Left ventricle myocardium inferior (tissue), 1 donor: ENCODE measurements at regions not wholly inside any gene's neighbourhood (a gene's known extent, or its start where the extent isn't known, plus 50 kb on each side); places are given as distances from the start of the nearest gene placed in this dataset.

Experiments used
- DNase-seq: peaks from one replicate; pipeline ENCODE4 v3.0.0-alpha.2; 2020
- H3K27ac ChIP-seq: fragments of 200-600 bp; replicated peaks from 2 replicates; pipeline ENCODE4 v1.8.0; 2021
- H3K27me3 ChIP-seq: fragments of 200-600 bp; 2 replicates; pipeline ENCODE4 v1.8.0; 2021; ENCODE audit warnings: low read depth
- H3K36me3 ChIP-seq: fragments of 200-600 bp; 2 replicates; pipeline ENCODE4 v1.8.0; 2021
- H3K4me1 ChIP-seq: fragments of 200-600 bp; 2 replicates; pipeline ENCODE4 v1.8.0; 2021
- H3K4me3 ChIP-seq: fragments of 200-600 bp; 2 replicates; pipeline ENCODE4 v1.8.0; 2021; ENCODE audit warnings: mild to moderate bottlenecking, moderate library complexity
- H3K9me3 ChIP-seq: fragments of 200-600 bp; replicated peaks from 2 replicates; pipeline ENCODE4 v1.8.0; 2021
- intact Hi-C: fragments of 100-400 bp; cut with micrococcal nuclease; formaldehyde crosslinking; loops from one replicate; pipeline ENCODE4 v1.11.0; 2022
- TF ChIP-seq, protein P1 (sequence below): fragments of 200-600 bp; IDR thresholded peaks from 2 replicates; pipeline ENCODE4 v1.8.0; 2021; ENCODE audit warnings: antibody characterized with exemption, mild to moderate bottlenecking, borderline replicate concordance
- donor health status: DM: no; HTN: yes; CAD: no; lungs with severe emphysema.

- Histone ChIP-seq H3K4me3 (no peak overlapping the region), H3K36me3 (no peaks in the 10 kb centered on the region), H3K27ac (no peak overlapping the region), H3K9me3 (peaks cover 14% of the 10 kb centered on the region), H3K4me1 (no peaks in the 10 kb centered on the region), H3K27me3 (no peaks in the 10 kb centered on the region)
- TF ChIP-seq, protein P1, sequence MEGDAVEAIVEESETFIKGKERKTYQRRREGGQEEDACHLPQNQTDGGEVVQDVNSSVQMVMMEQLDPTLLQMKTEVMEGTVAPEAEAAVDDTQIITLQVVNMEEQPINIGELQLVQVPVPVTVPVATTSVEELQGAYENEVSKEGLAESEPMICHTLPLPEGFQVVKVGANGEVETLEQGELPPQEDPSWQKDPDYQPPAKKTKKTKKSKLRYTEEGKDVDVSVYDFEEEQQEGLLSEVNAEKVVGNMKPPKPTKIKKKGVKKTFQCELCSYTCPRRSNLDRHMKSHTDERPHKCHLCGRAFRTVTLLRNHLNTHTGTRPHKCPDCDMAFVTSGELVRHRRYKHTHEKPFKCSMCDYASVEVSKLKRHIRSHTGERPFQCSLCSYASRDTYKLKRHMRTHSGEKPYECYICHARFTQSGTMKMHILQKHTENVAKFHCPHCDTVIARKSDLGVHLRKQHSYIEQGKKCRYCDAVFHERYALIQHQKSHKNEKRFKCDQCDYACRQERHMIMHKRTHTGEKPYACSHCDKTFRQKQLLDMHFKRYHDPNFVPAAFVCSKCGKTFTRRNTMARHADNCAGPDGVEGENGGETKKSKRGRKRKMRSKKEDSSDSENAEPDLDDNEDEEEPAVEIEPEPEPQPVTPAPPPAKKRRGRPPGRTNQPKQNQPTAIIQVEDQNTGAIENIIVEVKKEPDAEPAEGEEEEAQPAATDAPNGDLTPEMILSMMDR = no peak
- no peak for DNase-seq
- intact Hi-C loops = no loop called here
Measured at GRCh38 chr18:61694236-61694635, 198.6 kb downstream of the RNF152 start.

DNA sequence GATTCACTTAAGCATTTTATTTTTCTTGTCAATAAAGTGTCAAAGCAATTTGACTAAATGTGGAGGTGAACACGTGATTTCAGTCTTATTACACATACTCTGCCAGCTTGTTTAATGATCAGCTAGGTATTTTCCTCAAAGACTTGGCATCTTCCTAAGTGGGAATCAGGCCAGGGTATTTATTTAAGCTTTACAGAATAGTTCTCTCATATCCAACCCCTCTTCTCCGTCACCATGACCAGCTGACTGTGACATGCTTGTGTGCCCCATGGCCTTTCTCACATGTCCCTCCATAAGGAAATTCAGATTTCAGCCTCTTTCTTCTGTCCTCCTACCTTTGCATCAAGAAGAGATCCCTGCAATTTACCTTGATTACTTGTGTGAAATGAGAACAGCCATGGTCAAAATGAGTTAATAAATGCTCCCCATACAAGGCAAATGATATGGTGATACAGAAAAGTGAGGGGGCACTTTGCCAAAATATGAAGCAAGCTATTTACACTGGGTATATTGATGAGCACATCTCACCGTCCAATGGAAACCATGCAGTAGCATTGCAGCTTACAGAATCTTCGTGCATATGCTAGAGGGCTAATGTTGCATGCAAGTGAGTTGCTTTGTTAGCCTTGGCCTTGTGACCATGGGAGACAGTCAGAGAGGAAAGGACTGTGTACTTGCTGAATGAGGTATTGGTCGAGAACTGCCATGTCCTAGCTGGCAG lies 202.2 kb downstream of the RNF152 start:
- intact Hi-C loops = no loop called here
- H3K4me1 ChIP-seq = no peaks in the 10 kb centered on the region
- TF ChIP-seq, protein P1 = no peak
- H3K27ac ChIP-seq = no peak overlapping the region
- no peaks in the 10 kb centered on the region for H3K36me3 ChIP-seq
- DNase-seq = no peak
- no peak overlapping the region for H3K4me3 ChIP-seq
- no peaks in the 10 kb centered on the region for H3K27me3 ChIP-seq
- peaks cover 8% of the 10 kb centered on the region for H3K9me3 ChIP-seq

GRCh38 chr18:61687317-61687716 lies 205.5 kb downstream of the RNF152 start:
- intact Hi-C loops = no loop called here
- Histone ChIP-seq H3K4me1 (peaks cover under 1% of the 10 kb centered on the region), H3K27ac (no peak overlapping the region), H3K4me3 (no peak overlapping the region), H3K27me3 (no peaks in the 10 kb centered on the region), H3K9me3 (no peaks in the 10 kb centered on the region), H3K36me3 (no peaks in the 10 kb centered on the region)
- DNase-seq = no peak
- TF ChIP-seq, protein P1 = no peak

DNA sequence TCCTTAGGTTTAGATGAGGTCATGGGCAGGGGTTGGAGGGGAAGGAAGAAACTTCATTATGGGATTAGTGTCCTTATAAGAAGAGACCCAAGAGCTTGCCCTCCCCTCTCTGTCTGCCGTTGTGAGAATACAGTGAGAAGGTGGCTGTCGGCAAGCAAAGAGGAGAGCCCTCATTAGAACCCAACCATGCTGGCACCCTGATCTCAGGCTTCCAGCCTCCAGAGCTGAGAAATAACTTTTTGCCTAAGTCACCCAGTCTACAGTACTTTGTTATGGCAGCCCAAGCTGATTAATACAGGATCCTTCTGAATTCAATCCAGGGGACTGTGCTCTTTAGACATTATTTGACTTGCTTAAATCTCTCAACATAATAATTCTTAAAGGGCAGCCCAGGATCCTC lies 209.0 kb downstream of the RNF152 start:
- Histone ChIP-seq H3K4me3 (no peak overlapping the region), H3K36me3 (no peaks in the 10 kb centered on the region), H3K9me3 (peaks cover 29% of the 10 kb centered on the region), H3K4me1 (peaks cover 3% of the 10 kb centered on the region), H3K27ac (no peak overlapping the region), H3K27me3 (no peaks in the 10 kb centered on the region)
- intact Hi-C loops = no loop called here
- TF ChIP-seq, protein P1 = no peak
- DNase-seq = no peak

DNA sequence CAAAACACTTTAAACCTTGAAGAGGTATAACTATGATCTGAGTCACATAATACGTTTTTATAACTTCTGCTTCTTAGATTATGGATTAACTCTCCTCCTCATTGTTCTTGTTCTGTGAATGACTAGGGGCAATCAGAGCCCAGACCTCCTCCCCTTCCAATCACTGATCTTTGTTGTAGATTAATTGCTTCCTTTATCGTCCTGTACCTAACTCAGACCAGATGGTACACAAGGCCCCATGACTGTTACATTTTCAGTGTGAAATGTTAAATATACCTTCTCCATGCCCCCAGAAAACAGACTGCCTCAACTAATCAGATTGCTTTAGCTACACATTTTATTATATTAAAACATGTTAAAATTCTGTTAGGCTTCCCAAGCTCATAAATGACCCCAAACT lies 211.7 kb downstream of the RNF152 start:
- Histone ChIP-seq H3K27me3 (no peaks in the 10 kb centered on the region), H3K9me3 (peaks cover 34% of the 10 kb centered on the region), H3K36me3 (no peaks in the 10 kb centered on the region), H3K27ac (no peak overlapping the region), H3K4me3 (no peak overlapping the region), H3K4me1 (peaks cover 3% of the 10 kb centered on the region)
- no peak for DNase-seq
- intact Hi-C loops = no loop called here
- TF ChIP-seq, protein P1 = no peak
